Fibroblast of pulmonary artery (primary cell): ENCODE measurements at regions not wholly inside any gene's neighbourhood (a gene's known extent, or its start where the extent isn't known, plus 50 kb on each side); places are given as distances from the start of the nearest gene placed in this dataset.
"Not testable (repeated sequence)": the region's sequence is repeated elsewhere in the genome, so short reads cannot be mapped to it uniquely, and the experiment has no call there.

Experiments used
- DNase-seq: peaks from one replicate; pipeline ENCODE4 v3.0.0-alpha.2; 2010; ENCODE audit warnings: low read depth
- H3K4me3 ChIP-seq: replicated peaks from 2 replicates; pipeline ENCODE4 v1.5.1; 2011; ENCODE audit warnings: low read depth, mild to moderate bottlenecking, control low read depth, low read length, moderate library complexity
- CTCF ChIP-seq: IDR thresholded peaks from 2 replicates; pipeline ENCODE4 v1.5.1; 2011; ENCODE audit warnings: mild to moderate bottlenecking, control low read depth, low read length, inconsistent platforms; ENCODE audit errors: missing control alignments

DNA sequence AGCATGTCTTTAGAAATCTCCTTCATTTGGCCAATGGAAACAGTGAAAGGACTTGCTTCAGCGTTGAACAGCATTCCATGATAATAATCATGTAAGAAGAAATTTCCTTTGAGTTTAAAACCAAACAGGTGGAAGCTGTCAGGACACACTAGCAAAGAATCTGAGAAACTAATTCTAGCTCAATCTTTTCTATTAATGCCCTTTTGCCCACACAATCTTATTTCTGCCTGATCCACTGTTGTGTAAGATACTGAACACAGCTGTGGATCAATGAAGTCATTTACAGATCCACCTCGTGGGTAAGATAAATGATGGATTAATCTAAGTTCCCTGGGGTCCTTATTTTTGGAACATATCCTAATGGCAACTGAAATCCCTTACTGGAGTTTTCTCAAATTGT, 536.9 kb upstream of the LMO3 start:
- no peak for DNase-seq
- H3K4me3 ChIP-seq, result no peak overlapping the region
- no peak for TF ChIP-seq CTCF

- no peak for DNase-seq
- TF ChIP-seq CTCF, result no peak
- no peak overlapping the region for H3K4me3 ChIP-seq
Observed at GRCh38 chr12:17139931-17140330, 534.0 kb upstream of the LMO3 start.

- no peak for TF ChIP-seq CTCF
- no peak for DNase-seq
- no peak overlapping the region for H3K4me3 ChIP-seq
Observed at GRCh38 chr12:17137396-17137795, 531.4 kb upstream of the LMO3 start.

DNA sequence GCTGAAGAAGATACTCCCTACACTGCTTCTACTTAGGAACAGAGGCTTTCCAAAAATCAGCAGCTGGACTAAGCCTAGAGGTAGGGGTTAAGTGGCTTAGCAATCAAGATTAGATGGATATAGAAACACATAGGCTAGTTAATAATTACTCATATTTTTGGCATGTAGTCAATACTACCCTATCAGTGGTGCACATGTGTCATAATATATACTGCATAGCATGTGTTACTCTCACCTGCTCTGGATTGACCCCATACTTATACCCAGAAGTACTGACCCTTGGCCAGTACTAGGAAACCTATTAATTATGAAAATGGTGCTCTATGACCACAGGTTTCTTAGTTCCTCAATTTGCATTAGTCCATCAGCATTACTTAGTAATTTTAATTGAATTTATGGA, 528.4 kb upstream of the LMO3 start:
- no peak overlapping the region for H3K4me3 ChIP-seq
- DNase-seq, result no peak
- no peak for TF ChIP-seq CTCF

DNA sequence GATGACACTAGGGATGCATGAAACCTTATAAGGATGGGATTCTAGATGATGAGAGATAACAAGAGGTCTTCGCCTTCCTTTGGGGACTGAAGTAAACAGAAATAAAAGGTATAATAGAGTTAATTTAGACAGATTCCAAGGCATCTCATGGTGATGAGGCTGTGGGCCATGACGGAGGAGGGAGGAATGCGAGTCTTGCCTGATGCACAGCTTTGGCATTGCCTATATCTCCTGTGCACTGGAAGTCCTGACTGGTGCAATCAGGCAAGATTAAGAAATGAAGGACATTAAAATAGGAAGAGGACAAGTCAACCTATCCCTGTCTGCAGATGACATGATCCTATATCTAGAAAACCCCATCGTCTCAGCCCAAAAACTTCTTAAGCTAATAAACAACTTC, 526.4 kb upstream of the LMO3 start:
- H3K4me3 ChIP-seq, result no peak overlapping the region
- DNase-seq, result no peak
- TF ChIP-seq CTCF, result no peak

GRCh38 chr12:17116538-17116937, 510.6 kb upstream of the LMO3 start:
- not testable (repeated sequence) for H3K4me3 ChIP-seq, DNase-seq

DNA sequence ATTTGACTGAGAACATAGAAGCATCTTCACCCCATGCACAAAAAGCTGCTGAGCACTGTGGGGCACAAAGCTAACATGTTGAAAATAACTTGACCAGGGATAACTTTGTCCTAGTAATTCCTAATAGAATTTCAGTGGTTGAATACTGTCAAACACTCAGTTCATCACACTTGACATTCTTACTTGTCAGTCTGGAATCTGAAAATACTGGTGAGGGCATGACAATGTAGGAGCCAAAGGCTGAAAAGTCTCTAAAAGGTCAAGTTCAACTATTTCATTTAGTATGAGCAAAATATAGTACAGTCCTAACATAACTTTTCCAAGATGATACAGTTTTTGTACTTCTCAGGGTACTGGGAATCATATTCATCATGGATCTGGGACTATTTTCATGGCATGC, 504.4 kb upstream of the LMO3 start:
- TF ChIP-seq CTCF, result no peak
- H3K4me3 ChIP-seq, result no peak overlapping the region
- DNase-seq, result no peak
